ENCODE measurements at regions not wholly inside any gene's neighbourhood (a gene's known extent, or its start where the extent isn't known, plus 50 kb on each side); places are given as distances from the start of the nearest gene placed in this dataset.

DNA sequence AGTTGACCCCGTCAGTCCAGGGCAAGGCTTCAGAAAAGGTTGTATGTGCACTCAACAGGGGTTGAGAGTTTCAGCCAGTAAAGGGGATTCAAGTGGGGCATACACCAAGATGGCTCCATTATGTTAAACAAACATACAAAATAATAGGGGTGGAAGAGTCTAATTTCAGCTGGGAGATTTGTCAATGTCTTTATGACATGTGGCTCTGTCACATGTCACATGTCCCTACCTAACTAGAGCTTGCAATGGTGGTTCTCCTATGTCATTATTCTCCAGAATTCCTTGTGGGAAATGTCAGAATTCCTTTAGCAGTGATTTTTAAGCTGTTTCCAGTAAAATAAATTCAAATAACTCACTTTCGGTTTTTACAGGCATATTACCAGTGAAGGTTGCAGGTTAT, 392.0 kb upstream of the ADGRL4 start:
- Mint-ChIP-seq H3K4me1 (no peaks in the 10 kb centered on the region), H3K9me3 (peaks cover 0 to 20% (median 5%) of the 10 kb centered on the region in 5 donors), H3K4me3 (no peak overlapping the region), H3K27me3 (no peaks in the 10 kb centered on the region), H3K36me3 (no peaks in the 10 kb centered on the region), H3K27ac (no peak overlapping the region)
- Histone ChIP-seq H3K9me3 (ENCODE audit: low read length) (no peaks in the 10 kb centered on the region), H3K4me3 (ENCODE audit: low read length) (no peak overlapping the region), H3K27ac (ENCODE audit: low read depth, low read length) (no peak overlapping the region), H3K36me3 (ENCODE audit: insufficient read depth, low read length) (no peaks in the 10 kb centered on the region), H3K4me1 (ENCODE audit: insufficient read depth, low read length) (no peaks in the 10 kb centered on the region), H3K27me3 (ENCODE audit: insufficient read depth, low read length, poor library complexity, severe bottlenecking) (no peaks in the 10 kb centered on the region)
- ChIA-PET POLR2A (no interaction called here), CTCF (no interaction called here)
- no peak for DNase-seq

DNA sequence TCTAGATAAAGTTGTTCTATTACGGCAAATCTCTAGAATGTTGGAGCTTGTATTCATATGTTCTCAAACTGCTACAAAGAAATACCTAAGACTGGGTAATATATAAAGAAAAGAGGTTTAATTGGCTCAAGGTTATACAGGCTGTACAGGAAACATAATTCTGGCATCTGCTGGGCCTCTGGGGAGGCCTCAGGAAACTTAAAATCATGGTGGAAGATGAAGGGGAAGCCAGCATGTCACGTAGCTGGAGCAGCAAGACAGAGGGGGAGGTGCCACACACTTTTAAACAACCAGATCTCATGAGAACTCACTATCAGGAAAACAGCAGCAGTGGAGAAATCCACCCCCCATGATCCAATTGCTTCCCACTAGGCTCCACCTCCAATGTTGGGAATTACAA, 390.4 kb upstream of the ADGRL4 start:
- Mint-ChIP-seq H3K27me3 (no peaks in the 10 kb centered on the region), H3K9me3 (peaks cover 0 to 28% (median 5%) of the 10 kb centered on the region in 5 donors), H3K4me1 (no peaks in the 10 kb centered on the region), H3K4me3 (no peak overlapping the region), H3K36me3 (no peaks in the 10 kb centered on the region), H3K27ac (no peak overlapping the region)
- Histone ChIP-seq H3K27ac (ENCODE audit: low read depth, low read length) (no peak overlapping the region), H3K9me3 (ENCODE audit: low read length) (no peaks in the 10 kb centered on the region), H3K36me3 (ENCODE audit: insufficient read depth, low read length) (no peaks in the 10 kb centered on the region), H3K4me1 (ENCODE audit: insufficient read depth, low read length) (no peaks in the 10 kb centered on the region), H3K27me3 (ENCODE audit: insufficient read depth, low read length, poor library complexity, severe bottlenecking) (no peaks in the 10 kb centered on the region), H3K4me3 (ENCODE audit: low read length) (no peak overlapping the region)
- POLR2A ChIA-PET: no interaction called here
- DNase-seq: no peak
- CTCF ChIA-PET: no interaction called here

DNA sequence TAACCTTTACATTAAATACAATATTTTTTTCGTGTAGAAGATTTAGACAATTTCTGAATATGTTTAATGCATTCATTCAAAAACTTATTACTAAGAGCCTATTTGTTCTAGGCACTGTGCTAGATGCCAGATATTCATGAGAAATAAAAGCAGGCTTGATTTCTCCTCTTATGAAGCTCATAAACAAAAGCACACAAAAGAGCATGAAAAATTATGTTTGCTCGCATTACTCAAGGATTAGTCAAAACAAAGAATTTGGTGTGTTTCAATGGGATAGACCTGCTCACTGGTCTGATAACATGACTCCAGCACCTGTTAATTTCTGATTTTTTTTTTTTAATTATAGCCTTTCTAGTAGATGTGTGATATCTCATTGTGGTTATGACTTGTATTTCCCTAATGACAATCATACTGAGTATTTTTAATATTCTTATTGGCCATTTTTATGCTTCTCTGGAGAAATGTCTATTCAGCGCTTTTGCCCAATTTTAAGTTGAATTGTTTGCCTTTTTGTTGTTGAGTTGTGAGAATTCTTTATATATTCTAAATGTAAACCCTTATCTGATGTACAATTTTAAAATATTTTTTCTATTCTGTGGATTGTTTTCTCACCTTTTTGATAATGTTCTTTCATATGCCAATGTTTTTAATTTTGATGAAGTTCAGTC, 382.3 kb upstream of the ADGRL4 start:
- H3K4me1 Mint-ChIP-seq: no peaks in the 10 kb centered on the region
- CTCF ChIA-PET: no interaction called here
- Histone ChIP-seq H3K4me1 (ENCODE audit: insufficient read depth, low read length) (no peaks in the 10 kb centered on the region), H3K9me3 (ENCODE audit: low read length) (no peaks in the 10 kb centered on the region), H3K4me3 (ENCODE audit: low read length) (no peak overlapping the region), H3K36me3 (ENCODE audit: insufficient read depth, low read length) (no peaks in the 10 kb centered on the region), H3K27ac (ENCODE audit: low read depth, low read length) (no peak overlapping the region), H3K27me3 (ENCODE audit: insufficient read depth, low read length, poor library complexity, severe bottlenecking) (no peaks in the 10 kb centered on the region)
- no peak overlapping the region for H3K27ac Mint-ChIP-seq
- H3K9me3 Mint-ChIP-seq: peaks cover 0 to 19% (median 9%) of the 10 kb centered on the region in 5 donors
- no peak for DNase-seq
- no peak overlapping the region for H3K4me3 Mint-ChIP-seq
- H3K27me3 Mint-ChIP-seq: no peaks in the 10 kb centered on the region
- no peaks in the 10 kb centered on the region for H3K36me3 Mint-ChIP-seq
- POLR2A ChIA-PET: no interaction called here

DNA sequence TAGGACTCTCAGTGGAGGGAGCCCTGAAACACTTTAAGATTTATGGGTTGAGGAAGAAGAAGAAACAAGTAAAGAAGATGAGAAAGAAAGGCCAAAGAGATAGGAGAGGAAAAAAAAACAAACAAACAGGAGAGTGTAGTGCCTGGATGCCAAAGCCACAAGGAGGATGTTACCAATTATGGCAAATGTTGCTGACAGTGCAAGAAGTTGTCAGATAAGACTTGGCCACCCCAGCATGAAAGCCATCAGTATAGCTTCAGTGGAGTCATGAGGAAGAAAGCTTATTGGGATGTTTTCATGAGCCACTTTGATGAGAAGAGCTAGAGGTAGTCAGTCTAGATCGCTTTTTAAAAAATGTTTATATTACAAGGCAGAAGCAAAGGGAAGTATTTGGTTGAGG, 380.2 kb upstream of the ADGRL4 start:
- Mint-ChIP-seq H3K4me1 (no peaks in the 10 kb centered on the region), H3K4me3 (no peak overlapping the region), H3K36me3 (no peaks in the 10 kb centered on the region), H3K9me3 (peaks cover 2 to 11% (median 7%) of the 10 kb centered on the region in 5 donors), H3K27ac (no peak overlapping the region), H3K27me3 (no peaks in the 10 kb centered on the region)
- ChIA-PET POLR2A (no interaction called here), CTCF (no interaction called here)
- Histone ChIP-seq H3K4me1 (ENCODE audit: insufficient read depth, low read length) (no peaks in the 10 kb centered on the region), H3K27ac (ENCODE audit: low read depth, low read length) (no peak overlapping the region), H3K4me3 (ENCODE audit: low read length) (no peak overlapping the region), H3K27me3 (ENCODE audit: insufficient read depth, low read length, poor library complexity, severe bottlenecking) (no peaks in the 10 kb centered on the region), H3K9me3 (ENCODE audit: low read length) (no peaks in the 10 kb centered on the region), H3K36me3 (ENCODE audit: insufficient read depth, low read length) (no peaks in the 10 kb centered on the region)
- DNase-seq: no peak

DNA sequence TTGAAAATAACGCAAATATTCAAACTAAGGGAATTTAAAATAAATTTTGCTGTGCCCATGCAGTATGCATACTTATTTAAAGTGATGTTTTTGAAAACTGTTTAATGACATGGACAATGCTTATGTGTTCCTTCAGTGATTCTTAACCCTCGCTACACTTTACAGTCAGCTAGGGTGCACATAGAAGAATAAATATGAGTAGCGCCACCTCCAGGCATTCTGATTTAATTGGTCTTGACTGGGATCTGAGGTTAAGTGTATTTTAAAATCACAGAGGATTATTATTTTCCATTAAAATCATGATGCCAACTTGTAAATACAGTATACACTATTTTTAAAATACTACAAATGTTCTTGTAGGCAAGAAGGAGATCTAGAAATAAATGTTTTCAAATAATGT, 373.5 kb upstream of the ADGRL4 start:
- H3K36me3 Mint-ChIP-seq: no peaks in the 10 kb centered on the region
- H3K27me3 Mint-ChIP-seq: no peaks in the 10 kb centered on the region
- no peaks in the 10 kb centered on the region for H3K4me1 ChIP-seq (ENCODE audit: insufficient read depth, low read length)
- H3K4me3 Mint-ChIP-seq: no peak overlapping the region
- no peaks in the 10 kb centered on the region for H3K9me3 ChIP-seq (ENCODE audit: low read length)
- CTCF ChIA-PET: no interaction called here
- no peaks in the 10 kb centered on the region for H3K36me3 ChIP-seq (ENCODE audit: insufficient read depth, low read length)
- H3K27me3 ChIP-seq (ENCODE audit: insufficient read depth, low read length, poor library complexity, severe bottlenecking): no peaks in the 10 kb centered on the region
- no peaks in the 10 kb centered on the region for H3K4me1 Mint-ChIP-seq
- peaks cover 4 to 10% (median 6%) of the 10 kb centered on the region in 5 donors for H3K9me3 Mint-ChIP-seq
- no peak overlapping the region for H3K27ac ChIP-seq (ENCODE audit: low read depth, low read length)
- no peak overlapping the region for H3K27ac Mint-ChIP-seq
- DNase-seq: no peak
- POLR2A ChIA-PET: no interaction called here
- no peak overlapping the region for H3K4me3 ChIP-seq (ENCODE audit: low read length)

DNA sequence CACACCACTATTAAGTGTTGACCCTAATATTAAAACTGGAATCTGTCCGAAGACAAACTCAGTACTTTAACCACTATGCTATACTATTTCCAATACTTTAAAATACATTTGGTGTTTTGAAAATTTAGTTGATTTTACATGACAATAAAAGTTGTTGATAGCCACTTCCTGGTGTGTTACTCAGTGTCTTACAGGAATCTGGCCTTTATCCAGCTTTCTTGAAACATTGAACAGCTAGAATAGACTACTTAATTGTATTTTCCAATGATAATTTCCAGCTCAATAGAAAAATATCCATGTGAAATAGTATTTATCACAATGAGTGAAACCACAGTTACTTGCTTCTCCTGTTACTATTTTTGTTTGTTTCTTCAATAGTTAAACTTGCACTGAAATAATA, 369.6 kb upstream of the ADGRL4 start:
- no peaks in the 10 kb centered on the region for H3K27me3 Mint-ChIP-seq
- H3K27me3 ChIP-seq (ENCODE audit: insufficient read depth, low read length, poor library complexity, severe bottlenecking): no peaks in the 10 kb centered on the region
- H3K9me3 Mint-ChIP-seq: peaks cover 0 to 7% (median 6%) of the 10 kb centered on the region in 5 donors
- no peak overlapping the region for H3K27ac ChIP-seq (ENCODE audit: low read depth, low read length)
- H3K4me3 Mint-ChIP-seq: no peak overlapping the region
- H3K9me3 ChIP-seq (ENCODE audit: low read length): no peaks in the 10 kb centered on the region
- POLR2A ChIA-PET: no interaction called here
- no peaks in the 10 kb centered on the region for H3K36me3 ChIP-seq (ENCODE audit: insufficient read depth, low read length)
- no peak overlapping the region for H3K4me3 ChIP-seq (ENCODE audit: low read length)
- DNase-seq: no peak
- CTCF ChIA-PET: no interaction called here
- no peak overlapping the region for H3K27ac Mint-ChIP-seq
- no peaks in the 10 kb centered on the region for H3K4me1 ChIP-seq (ENCODE audit: insufficient read depth, low read length)
- H3K36me3 Mint-ChIP-seq: no peaks in the 10 kb centered on the region
- no peaks in the 10 kb centered on the region for H3K4me1 Mint-ChIP-seq

DNA sequence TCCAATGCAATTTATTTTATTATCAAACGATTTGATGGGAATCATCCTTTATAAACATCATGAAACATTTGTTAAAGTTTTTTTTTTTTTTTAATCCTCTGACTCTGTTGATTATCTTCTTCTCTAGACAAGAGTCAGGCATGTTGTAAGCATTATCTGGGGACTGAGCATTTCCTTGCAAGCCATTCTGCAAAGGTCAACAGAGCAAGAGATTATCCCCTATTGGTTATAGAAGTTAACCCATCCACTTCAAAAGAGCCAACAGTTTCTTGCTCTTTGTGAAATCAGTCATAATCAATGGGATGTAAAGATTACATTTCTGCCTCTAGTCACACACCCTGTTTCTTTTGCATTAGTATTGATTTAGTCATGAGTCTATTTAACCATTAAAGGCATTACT, 368.8 kb upstream of the ADGRL4 start:
- Histone ChIP-seq H3K27me3 (ENCODE audit: insufficient read depth, low read length, poor library complexity, severe bottlenecking) (no peaks in the 10 kb centered on the region), H3K4me1 (ENCODE audit: insufficient read depth, low read length) (no peaks in the 10 kb centered on the region), H3K27ac (ENCODE audit: low read depth, low read length) (no peak overlapping the region), H3K9me3 (ENCODE audit: low read length) (no peaks in the 10 kb centered on the region), H3K36me3 (ENCODE audit: insufficient read depth, low read length) (no peaks in the 10 kb centered on the region), H3K4me3 (ENCODE audit: low read length) (no peak overlapping the region)
- POLR2A ChIA-PET: no interaction called here
- CTCF ChIA-PET: no interaction called here
- no peaks in the 10 kb centered on the region for H3K27me3 Mint-ChIP-seq
- peaks cover 0 to 7% (median 4%) of the 10 kb centered on the region in 5 donors for H3K9me3 Mint-ChIP-seq
- H3K4me1 Mint-ChIP-seq: no peaks in the 10 kb centered on the region
- no peaks in the 10 kb centered on the region for H3K36me3 Mint-ChIP-seq
- no peak for DNase-seq
- no peak overlapping the region for H3K27ac Mint-ChIP-seq
- H3K4me3 Mint-ChIP-seq: no peak overlapping the region

DNA sequence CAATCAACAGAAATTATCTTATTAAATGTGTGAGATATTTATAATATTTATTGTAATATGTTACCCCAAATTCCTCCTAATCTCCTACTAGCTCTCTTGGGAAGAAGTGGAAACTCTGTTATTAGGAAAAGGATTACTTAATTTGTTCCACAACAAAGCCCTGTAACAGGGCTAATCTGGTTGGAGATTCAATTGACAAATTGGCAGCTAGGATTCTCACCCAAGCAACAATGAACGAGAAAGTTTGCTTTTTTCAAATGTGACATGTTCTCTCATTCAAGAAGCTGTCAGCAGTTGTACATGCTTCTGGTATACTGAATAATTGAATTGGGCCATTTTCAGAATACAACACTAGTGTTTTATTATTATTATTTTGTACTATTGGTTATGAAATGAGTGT, 367.9 kb upstream of the ADGRL4 start:
- peaks cover 2 to 7% (median 4%) of the 10 kb centered on the region in 5 donors for H3K9me3 Mint-ChIP-seq
- no peak for DNase-seq
- POLR2A ChIA-PET: no interaction called here
- Histone ChIP-seq H3K9me3 (ENCODE audit: low read length) (no peaks in the 10 kb centered on the region), H3K27ac (ENCODE audit: low read depth, low read length) (no peak overlapping the region), H3K4me1 (ENCODE audit: insufficient read depth, low read length) (no peaks in the 10 kb centered on the region), H3K27me3 (ENCODE audit: insufficient read depth, low read length, poor library complexity, severe bottlenecking) (no peaks in the 10 kb centered on the region), H3K4me3 (ENCODE audit: low read length) (no peak overlapping the region), H3K36me3 (ENCODE audit: insufficient read depth, low read length) (no peaks in the 10 kb centered on the region)
- H3K27ac Mint-ChIP-seq: no peak overlapping the region
- H3K4me3 Mint-ChIP-seq: no peak overlapping the region
- H3K36me3 Mint-ChIP-seq: no peaks in the 10 kb centered on the region
- no peaks in the 10 kb centered on the region for H3K4me1 Mint-ChIP-seq
- H3K27me3 Mint-ChIP-seq: no peaks in the 10 kb centered on the region
- CTCF ChIA-PET: no interaction called here
